Pancreas (tissue), 10 donors: ENCODE measurements at regions not wholly inside any gene's neighbourhood (a gene's known extent, or its start where the extent isn't known, plus 50 kb on each side); places are given as distances from the start of the nearest gene placed in this dataset.

ENCODE experiments used
- ATAC-seq, 4 donors: fragments of 200-7000 bp; cut with Tn5 transposase; one replicate each; pipeline versions ENCODE4 v1.8.0 to v1.9.1; 2020; ENCODE audit warnings: mild to moderate bottlenecking in 4 of 4, moderate library complexity in 4 of 4
- DNase-seq, 6 donors: peaks; one replicate each; pipeline ENCODE4 v3.0.0-alpha.2; 2020
- FAIRE-seq: peaks from 2 replicates; lab custom pipeline; 2012; peaks lifted over from hg19 to GRCh38; lab: Jason Lieb, UNC
- H3K27ac ChIP-seq, 4 donors: fragments of 200-600 bp; sonication (generic); 1 replicate in 3 of 4; 2 replicates in 1 of 4; pipeline versions ENCODE4 v1.5.0 to v1.8.0; 2020
- H3K27me3 ChIP-seq, 4 donors: fragments of 200-600 bp; one replicate each; pipeline ENCODE4 v1.8.0; 2021
- H3K36me3 ChIP-seq, 3 donors: fragments of 200-600 bp; sonication (generic) in 1 of 3; one replicate each; pipeline versions ENCODE4 v1.5.0 to v1.8.0; 2020 to 2021
- H3K4me1 ChIP-seq, 3 donors: fragments of 200-600 bp; one replicate each; pipeline ENCODE4 v1.8.0; 2021
- H3K4me3 ChIP-seq, 4 donors: fragments of 200-600 bp; sonication (generic) in 2 of 4; one replicate each; pipeline versions ENCODE4 v1.5.0 to v1.8.0; 2020 to 2021
- H3K9me3 ChIP-seq, 4 donors: fragments of 200-600 bp; one replicate each; pipeline ENCODE4 v1.8.0; 2021
- WGBS, 2 donors: extraction: QIAGEN DNeasy Blood & Tissue Kit; methylation state at CpG; one replicate each; pipeline ENCODE4 v1.1.7; 2013; 5-methylcytosine and 5-hydroxymethylcytosine counted together
- intact Hi-C, 3 donors: fragments of 100-400 bp; cut with DNase I; formaldehyde crosslinking; loops; one replicate each; pipeline versions ENCODE4 v1.11.1 to v1.14.2; 2022
- TF ChIP-seq, protein P1 (sequence below), 4 donors: fragments of 200-600 bp; sonication (generic) in 3 of 4; IDR thresholded peaks; one replicate each; pipeline versions ENCODE4 v1.5.0 to v1.8.0; 2021; ENCODE audit warnings: antibody characterized with exemption in 4 of 4
- donor health status: healthy with polysubstance abuse.
- donor health status: DM: no; HTN: no; CAD: no; lungs with moderate emphysema.
- donor health status: DM: no; HTN: no; CAD: no.
- donor health status: control.
- donor health status: control.
- donor health status: Bipolar disorder and iron deficiency.
- donor health status: DM: yes; HTN: yes; CAD: no.
- donor health status: DM: no; HTN: no; CAD: no.
- donor health status: DM: no; HTN: no; CAD: no.
- donor health status: DM: yes; HTN: yes; CAD: no.

DNA sequence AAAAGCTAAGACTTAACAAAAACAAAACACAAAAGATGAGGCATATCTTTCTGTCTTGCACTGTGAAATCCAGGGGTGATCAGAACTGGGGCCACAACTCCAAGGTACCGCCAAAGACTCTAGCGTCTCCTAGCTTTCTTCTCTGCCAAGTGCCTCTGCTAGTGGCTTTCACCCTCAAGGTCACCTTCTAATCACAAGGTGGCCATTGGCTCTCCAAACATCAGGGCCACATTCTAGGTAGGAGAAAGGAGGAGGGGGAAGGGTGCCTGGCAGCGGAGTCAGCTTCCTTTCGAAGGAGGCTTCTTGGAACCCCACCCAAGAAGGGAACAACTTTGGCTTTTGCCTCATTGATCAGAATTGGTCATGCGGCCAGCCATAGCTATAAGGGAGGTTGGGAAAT, 168.8 kb upstream of the SMAD3 start:
- TF ChIP-seq, protein P1, sequence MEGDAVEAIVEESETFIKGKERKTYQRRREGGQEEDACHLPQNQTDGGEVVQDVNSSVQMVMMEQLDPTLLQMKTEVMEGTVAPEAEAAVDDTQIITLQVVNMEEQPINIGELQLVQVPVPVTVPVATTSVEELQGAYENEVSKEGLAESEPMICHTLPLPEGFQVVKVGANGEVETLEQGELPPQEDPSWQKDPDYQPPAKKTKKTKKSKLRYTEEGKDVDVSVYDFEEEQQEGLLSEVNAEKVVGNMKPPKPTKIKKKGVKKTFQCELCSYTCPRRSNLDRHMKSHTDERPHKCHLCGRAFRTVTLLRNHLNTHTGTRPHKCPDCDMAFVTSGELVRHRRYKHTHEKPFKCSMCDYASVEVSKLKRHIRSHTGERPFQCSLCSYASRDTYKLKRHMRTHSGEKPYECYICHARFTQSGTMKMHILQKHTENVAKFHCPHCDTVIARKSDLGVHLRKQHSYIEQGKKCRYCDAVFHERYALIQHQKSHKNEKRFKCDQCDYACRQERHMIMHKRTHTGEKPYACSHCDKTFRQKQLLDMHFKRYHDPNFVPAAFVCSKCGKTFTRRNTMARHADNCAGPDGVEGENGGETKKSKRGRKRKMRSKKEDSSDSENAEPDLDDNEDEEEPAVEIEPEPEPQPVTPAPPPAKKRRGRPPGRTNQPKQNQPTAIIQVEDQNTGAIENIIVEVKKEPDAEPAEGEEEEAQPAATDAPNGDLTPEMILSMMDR (IDR thresholded peaks at IDR 0.05), result no peak
- DNase-seq (peak in 1 of 6 donors; percentile 11), FAIRE-seq (no peak), ATAC-seq (peak; percentile 34 to 86 (median 68))
- Histone ChIP-seq H3K36me3 (no peaks in the 10 kb centered on the region), H3K27me3 (no peaks in the 10 kb centered on the region), H3K9me3 (no peaks in the 10 kb centered on the region), H3K4me3 (no peak overlapping the region), H3K27ac (no peak overlapping the region), H3K4me1 (peaks cover 0 to 6% (median 0%) of the 10 kb centered on the region in 3 donors)
- 34 to 41% methylated on average over 5 of the region's 5 CpGs for WGBS, 2 donors
- intact Hi-C loops, result no loop called here

DNA sequence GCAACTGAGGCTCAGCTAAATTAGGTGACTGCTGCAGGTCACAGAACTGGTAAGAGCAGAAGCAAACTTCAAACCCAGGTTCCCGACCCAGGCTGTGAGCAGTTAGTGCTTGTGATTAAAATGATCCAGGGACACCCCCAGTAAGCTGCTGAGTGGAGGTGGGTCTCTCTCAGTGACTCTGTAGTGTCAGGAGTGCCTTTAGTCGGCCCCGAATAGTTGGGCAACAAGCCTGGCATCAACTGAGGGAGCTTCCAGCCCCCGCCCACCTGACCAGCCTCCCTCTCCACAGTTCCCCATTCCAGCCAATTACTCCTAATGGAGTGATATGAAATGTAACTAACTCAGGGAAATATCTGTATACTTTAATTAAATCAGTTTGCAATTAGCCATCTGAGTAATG, 168.0 kb upstream of the SMAD3 start:
- WGBS, 2 donors, result 64 to 70% methylated on average over 4 of the region's 4 CpGs
- no peaks in the 10 kb centered on the region for H3K36me3 ChIP-seq
- intact Hi-C loops, result no loop called here
- H3K4me1 ChIP-seq, result peaks cover 0 to 6% (median 0%) of the 10 kb centered on the region in 3 donors
- ATAC-seq (no peak), DNase-seq (peak in 1 of 6 donors; percentile 11), FAIRE-seq (no peak)
- H3K9me3 ChIP-seq, result no peaks in the 10 kb centered on the region
- TF ChIP-seq, protein P1 (IDR thresholded peaks at IDR 0.05), result no peak
- no peaks in the 10 kb centered on the region for H3K27me3 ChIP-seq
- no peak overlapping the region for H3K4me3 ChIP-seq
- no peak overlapping the region for H3K27ac ChIP-seq

DNA sequence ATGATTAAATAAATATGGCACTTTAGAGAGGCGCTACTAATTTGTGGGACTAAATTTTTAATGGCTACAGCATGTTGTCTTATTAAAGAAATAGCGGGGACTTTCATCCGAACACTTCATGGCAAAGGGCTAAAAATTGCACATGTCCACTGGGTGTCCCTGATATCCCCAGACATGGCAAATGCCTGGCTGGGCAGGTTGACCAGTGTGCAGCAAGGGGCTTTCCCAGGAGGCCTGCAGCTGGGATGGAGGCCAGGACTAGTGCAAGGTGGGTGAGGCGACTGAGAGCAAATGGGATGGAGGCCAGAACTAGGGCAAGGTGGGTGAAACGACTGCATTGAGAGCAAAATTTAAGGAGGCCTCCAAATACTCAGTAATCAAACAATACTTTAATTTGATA, 167.4 kb upstream of the SMAD3 start:
- TF ChIP-seq, protein P1 (IDR thresholded peaks at IDR 0.05), result no peak
- DNase-seq, result peak in 1 of 6 donors; percentile 22
- WGBS, 2 donors, result 75 to 85% methylated on average over 5 of the region's 5 CpGs

DNA sequence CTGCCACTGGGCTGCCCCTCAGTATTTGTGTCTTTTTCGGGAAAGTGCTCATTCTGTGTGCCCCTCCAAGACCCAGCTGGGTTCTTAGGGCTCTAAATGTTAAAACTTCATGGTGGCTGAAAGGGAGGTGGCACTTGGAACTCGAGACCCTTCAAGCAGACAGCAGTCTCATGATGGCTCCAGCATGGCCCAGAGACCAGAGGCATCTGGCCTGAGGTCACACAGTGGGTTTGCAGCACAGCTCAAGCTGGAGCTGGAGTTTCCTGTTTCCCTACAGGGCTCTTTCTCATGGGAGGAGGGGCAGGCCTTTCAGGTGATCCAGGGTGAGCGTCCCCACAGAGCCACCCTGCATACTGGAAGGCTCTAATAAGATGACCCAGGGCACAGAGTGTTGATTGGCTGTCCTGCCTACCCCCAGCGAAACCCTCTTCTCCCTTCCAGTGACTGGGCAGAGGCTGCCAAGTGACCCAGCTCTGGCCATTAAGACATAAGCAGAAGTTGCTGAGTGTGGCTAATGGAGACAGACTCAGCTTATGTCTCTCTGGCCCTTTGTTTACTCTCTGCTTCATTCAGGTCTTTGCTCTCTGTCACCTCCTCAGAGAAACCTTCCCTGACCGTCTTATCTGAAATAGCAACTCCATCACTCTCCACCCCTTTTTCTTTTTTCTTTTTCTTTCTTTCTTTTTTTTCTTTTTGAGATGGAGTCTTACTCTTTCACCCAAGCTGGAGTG, 166.6 kb upstream of the SMAD3 start:
- Histone ChIP-seq H3K9me3 (no peaks in the 10 kb centered on the region), H3K4me3 (no peak overlapping the region), H3K27me3 (no peaks in the 10 kb centered on the region), H3K27ac (no peak overlapping the region), H3K36me3 (no peaks in the 10 kb centered on the region), H3K4me1 (peaks cover 0 to 6% (median 0%) of the 10 kb centered on the region in 3 donors)
- 86 to 90% methylated on average over 5 of the region's 5 CpGs for WGBS, 2 donors
- FAIRE-seq (no peak), DNase-seq (peak in 1 of 6 donors; percentile 4), ATAC-seq (no peak)
- intact Hi-C loops, result no loop called here
- TF ChIP-seq, protein P1 (IDR thresholded peaks at IDR 0.05), result no peak

More for the DNA sequence above, 167.4 kb upstream of the SMAD3 start:
- intact Hi-C loops, result no loop called here
- FAIRE-seq (no peak), ATAC-seq (peak in 3 of 4 donors; percentile 23 to 66 (median 37))
- no peaks in the 10 kb centered on the region for H3K27me3 ChIP-seq
- H3K4me1 ChIP-seq, result peaks cover 0 to 6% (median 0%) of the 10 kb centered on the region in 3 donors
- H3K4me3 ChIP-seq, result no peak overlapping the region
- H3K36me3 ChIP-seq, result no peaks in the 10 kb centered on the region
- no peak overlapping the region for H3K27ac ChIP-seq
- H3K9me3 ChIP-seq, result no peaks in the 10 kb centered on the region
